ENCODE measurements at regions not wholly inside any gene's neighbourhood (a gene's known extent, or its start where the extent isn't known, plus 50 kb on each side); places are given as distances from the start of the nearest gene placed in this dataset.
"Not testable (repeated sequence)": the region's sequence is repeated elsewhere in the genome, so short reads cannot be mapped to it uniquely, and the experiment has no call there.

- DNase-seq: no peak
Measured at GRCh38 chr18:45321520-45321919, 293.8 kb upstream of the SLC14A2 start.

DNA sequence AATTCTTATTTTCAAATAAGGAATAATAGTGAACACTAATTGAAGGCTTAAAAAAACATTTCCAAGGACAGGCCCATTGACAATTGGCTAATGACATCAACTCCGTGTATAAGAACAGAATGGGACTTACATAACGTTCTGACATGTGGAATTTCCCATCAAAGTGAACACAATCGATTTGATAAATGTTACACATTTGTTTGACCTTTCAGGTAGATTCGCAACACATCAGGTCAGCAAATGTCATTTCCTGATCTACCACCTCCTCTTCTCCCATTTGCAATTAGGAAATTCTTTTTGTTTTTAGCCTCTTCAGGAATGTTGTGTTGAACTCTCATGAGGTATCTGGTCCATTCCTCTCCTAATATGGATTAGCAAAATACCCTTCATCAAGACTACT, 292.9 kb upstream of the SLC14A2 start:
- DNase-seq: no peak

DNA sequence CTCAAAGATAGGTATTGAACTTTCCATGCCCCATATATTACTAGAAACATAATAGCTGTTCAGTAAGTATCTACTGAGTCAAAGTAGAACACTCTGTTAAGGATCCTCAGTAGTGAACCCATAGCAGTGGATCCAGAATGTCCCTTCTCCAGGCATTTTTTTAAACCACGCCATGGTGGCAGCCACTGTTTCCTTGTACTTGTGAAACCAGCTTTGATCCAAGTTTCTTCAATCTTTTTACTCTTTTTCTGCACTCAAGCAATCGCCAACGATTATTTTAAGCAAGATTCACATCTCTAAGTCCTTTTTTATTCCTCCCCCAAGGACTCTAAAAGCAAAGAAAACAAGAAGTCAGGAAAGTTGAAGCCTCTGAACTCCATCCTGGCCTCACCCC, 291.2 kb upstream of the SLC14A2 start:
- no peak for DNase-seq

DNA sequence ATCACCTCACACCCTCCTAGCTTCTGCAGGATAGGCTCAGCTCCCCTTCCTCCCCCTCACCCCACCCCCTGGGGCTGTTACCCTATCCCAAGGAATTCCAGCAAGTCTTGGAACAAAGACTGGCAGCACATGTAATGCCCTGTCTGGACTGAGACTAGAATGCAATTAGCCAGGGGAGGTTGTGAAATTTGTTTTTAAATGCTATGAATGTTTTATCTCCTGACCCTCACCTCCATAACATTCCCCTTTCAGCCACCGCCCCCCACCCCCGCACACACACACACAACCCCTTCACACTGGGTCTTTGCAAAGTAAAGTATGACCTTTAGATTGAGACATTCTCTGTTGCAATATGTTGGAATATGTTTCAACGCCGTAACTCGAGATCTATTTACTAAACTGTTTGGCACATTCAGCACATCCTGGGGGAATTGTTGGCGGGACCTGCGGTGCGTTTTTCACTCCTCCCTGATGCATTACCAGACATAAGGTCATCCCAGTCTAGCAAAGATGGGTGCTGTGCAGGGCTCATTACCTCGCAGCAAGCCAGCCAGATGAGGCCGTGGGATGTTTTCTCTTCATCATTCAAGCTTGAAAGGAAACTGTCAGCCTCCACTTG, 290.7 kb upstream of the SLC14A2 start:
- DNase-seq: no peak

DNA sequence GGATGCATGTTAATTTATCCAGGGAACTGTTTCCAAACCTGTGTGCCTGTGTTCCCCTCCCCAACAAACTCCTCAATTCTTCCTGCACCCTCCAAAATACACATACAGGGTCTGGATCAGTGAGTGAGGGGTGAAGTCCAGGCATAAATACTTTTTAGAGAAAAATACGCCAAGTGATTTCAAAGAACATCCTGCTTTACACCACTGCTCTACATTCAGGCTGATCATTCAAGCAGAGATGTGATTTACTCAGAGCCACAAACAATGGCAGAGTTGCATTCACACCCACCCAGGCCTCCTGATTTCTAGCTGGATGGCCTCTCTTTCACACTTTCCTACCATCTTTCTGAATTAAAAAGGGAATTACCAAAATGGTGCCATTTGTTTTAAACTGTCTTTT, 289.5 kb upstream of the SLC14A2 start:
- DNase-seq: no peak

GRCh38 chr18:45326505-45326904, 288.8 kb upstream of the SLC14A2 start:
- DNase-seq: no peak

DNA sequence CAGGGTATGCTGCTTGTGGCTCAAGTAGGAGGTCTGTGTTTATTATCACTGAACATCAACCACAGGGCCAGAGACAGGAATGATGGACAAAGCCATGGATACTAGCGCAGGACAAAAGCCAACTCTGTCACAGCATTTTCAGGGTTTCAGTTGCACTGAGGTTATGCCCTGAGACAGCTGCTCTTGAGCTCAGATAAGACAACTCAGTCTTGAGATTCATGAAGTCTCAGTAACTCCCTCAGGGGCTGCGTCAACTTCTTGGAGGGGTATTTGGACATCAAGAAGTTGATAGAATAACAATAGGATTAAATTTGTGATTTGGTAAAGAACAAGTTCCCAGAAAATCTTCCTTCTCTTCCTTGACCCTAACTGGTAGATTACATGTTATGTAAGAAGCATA, 287.0 kb upstream of the SLC14A2 start:
- no peak for DNase-seq

DNA sequence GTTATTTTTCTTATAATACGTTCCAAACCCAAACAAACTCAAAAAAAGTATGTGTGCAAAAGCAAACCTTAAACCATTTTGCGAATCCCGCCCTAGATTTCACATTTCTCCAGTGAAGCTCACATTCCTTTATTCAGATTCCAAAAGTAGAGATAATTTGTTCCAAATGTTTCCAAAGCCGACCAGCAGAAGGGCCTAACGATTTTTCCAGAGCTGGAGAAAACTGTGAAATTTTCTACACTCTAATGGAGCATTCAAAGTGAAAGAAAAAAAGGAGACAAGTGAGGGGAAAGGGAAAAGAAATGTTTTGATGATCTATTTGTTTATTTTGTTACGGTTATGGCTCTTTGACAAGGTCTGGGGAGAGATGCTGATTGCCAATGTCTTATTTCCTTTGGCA, 286.5 kb upstream of the SLC14A2 start:
- no peak for DNase-seq

DNA sequence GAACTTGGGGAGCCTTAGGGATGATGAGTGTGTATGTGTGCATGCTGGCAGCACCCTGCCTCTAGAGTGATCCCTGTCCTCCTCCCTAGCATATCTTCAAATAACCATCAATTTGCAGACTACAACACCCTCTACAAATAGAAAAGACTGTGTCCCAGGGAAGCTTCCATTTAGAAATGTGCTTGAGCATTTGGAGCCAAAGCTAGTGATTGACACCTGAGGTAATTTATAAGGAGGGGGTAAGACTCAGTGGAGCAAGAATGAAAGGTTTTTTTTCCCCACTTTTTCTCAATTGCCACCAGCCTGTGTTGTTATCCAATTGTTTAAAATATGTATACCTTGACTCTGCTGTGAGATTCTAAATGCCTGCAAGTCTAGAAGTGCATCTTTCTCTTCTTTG, 286.0 kb upstream of the SLC14A2 start:
- no peak for DNase-seq

- no peak for DNase-seq
Measured at GRCh38 chr18:45330170-45330594, 285.1 kb upstream of the SLC14A2 start.

DNA sequence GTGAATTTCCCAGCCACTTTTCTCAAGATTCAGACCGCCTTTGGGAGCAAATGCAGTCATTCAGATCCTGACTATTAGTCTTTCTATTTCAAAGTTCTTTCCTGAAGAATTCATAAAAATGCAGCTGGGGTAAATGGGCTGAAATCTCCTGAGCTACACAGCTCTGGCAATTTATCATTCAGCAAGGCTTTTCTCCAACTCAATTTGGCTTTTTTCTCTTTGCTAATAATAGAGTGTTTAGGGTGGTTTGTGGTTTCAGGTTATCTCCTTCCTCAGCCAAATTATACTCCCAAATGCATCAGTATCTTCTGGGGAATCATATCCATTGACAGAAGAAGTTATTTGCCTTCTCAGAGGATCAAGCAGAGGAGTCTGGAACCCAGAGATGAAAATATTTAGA, 282.4 kb upstream of the SLC14A2 start:
- no peak for DNase-seq

- DNase-seq: no peak
Measured at GRCh38 chr18:45334191-45334590, 281.1 kb upstream of the SLC14A2 start.

DNA sequence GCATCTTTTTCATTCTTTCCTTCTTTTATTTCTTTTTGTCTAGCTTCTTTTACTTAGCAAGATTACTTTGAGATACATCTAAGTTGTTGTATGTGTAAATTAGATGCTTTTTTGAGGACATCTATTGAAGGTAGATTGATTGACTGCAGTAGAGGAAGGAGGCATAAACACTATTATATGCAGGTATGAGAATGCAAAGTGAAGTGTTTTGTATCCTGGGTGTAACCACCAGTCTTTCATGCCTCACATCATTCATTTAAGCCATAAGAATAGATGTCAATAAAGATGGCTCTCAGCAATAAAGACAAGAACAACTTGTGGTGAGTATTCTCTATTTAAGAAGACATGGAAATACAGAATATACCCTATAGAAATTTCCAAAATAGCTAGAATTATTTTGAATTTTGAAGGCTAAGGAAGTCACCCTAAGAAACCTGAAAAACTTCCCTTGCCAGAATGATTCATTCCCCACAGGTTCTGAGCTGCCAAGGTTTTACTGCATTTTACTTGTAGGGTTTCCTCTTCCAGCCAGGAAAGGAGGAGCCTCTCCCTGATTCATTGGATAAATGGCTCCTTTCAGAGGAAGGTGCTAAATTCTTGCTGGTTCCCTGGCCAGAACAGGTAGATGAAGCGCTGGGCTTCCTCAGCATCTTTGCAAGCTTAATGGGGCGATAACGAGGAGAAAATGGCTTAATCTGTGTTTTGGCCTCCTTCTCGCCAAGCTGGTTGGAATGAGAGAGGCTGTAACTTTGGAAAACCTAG, 279.8 kb upstream of the SLC14A2 start:
- no peak for DNase-seq

- DNase-seq: no peak
Measured at GRCh38 chr18:45336448-45336847, 278.8 kb upstream of the SLC14A2 start.

DNA sequence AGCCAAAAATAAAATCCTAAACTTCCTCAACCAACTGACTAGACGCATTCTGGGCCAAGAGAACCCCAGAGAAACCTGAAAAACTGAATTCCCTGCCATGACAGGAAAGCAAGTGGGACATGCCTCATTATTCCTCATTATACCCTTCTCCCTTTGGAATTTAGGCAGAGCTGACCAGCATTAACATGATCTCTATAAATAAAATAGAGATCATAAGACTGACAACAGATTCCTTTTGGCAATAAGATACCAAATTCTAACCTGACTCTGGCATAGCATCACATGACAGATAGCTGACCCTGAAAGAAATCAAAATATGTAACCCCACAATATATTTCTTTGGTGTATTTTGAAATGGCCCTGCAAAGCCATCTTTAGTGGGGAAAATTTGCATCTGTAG, 277.8 kb upstream of the SLC14A2 start:
- DNase-seq: no peak

DNA sequence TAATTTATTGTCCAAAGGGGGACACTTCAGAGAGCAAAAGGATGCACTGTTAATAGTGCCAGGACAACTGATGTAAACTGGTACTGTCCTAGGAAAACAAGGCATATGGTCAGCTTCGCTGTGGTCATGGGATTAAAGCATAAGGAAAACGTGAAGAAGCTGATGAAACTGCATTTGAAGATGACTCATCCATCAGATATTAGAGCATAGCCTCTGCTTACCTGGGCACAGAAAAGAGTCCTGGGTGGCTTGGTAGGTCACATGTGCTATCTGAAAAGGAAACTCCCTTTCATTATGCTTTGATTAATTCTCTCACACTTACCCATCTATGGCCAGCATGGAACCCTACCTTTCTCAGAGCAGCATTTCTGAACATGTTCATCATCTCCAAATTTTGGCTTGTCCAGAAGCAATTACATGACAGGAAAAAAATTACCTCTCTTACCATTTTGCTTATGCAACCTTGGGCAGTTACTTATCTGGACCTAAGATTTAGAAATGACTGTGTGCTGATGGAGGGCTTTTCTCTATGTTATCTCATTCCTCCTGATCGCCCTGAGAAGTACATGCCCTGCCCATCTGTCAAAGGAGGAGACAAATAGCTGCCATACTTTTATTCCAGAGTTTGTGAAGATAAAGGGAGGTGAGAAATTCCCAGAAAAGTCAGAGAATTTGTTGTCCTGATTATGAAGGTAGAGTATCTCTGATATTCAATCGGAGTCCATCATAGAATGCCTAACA, 275.3 kb upstream of the SLC14A2 start:
- no peak for DNase-seq

DNA sequence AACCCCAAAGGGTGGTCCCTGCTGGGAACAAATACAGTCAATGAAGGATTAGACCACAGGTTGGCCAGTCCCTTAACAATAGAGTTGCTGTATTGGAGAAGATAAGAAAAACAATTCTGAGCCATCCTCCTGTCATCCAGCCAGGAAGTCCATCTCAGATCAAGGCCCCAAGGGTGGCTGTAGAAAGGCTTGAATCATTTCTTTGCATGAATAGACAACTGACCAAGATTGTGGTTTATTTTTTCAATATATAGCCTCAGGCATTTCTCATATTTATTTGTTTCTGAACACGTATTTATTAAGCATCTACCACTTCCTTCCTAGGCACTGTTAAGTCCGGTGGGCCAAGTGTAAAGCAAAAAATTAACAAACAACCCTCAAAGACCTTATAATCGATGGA, 274.4 kb upstream of the SLC14A2 start:
- no peak for DNase-seq

DNA sequence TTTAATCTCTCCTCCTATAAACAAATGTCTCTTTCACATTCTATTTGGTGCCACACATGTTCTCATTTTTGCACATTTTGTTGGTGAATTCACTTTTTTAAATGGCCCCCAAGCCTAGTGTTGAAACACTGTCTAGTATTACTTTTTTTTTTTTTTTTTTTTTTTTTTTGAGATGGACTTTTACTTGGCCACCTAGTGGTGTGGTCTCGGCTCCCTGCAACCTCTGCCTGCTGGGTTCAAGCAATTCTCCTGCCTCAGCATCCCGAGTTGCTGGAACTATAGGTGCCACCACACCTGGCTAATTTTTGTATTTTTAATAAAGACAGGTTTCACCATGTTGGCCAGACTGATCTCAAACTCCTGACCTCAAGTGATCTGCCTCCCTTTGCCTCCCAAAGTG, 273.8 kb upstream of the SLC14A2 start:
- no peak for DNase-seq

- DNase-seq: no peak
Measured at GRCh38 chr18:45342166-45342565, 273.1 kb upstream of the SLC14A2 start.

DNA sequence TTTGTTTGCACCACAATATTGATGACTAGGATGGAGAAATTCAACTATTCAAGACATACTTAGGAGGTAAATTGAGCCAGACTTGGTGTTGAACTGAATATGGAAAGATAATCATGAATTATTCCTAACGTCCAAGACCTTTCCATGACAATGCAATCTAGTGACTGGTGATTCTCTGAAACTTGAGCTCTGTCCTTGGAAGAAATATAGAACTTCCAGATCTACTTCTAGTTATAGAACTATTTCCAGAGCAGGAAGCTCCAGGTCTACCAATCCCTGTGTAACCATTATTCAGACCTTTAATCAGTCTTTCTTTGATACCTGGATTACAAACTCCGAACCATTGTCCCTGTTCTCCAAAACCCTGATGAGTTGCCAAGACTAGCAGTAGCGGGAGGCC, 272.6 kb upstream of the SLC14A2 start:
- DNase-seq: no peak

GRCh38 chr18:45343365-45343764, 271.9 kb upstream of the SLC14A2 start:
- DNase-seq: no peak

DNA sequence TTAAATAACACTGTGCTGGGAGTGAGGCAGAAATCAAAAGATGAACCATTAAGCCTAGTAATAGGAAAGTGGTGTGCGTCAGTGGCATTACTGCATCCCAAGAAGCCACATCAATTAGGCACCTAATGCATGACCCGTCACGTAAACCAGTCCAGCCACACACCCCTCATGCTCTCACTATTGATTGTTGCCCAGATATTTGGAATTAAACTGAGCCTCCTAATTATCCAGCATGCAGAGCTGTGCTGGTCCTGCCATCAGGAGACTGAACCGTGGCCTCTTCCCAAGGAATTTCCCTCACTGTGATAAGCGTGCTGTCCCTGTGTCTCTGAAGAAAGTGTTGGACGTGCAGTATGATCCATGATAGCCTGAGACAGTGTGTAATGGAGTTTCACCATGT, 270.6 kb upstream of the SLC14A2 start:
- DNase-seq: not testable (repeated sequence)

- no peak for DNase-seq
Measured at GRCh38 chr18:45349019-45349418, 266.3 kb upstream of the SLC14A2 start.

GRCh38 chr18:45349467-45349866, 265.8 kb upstream of the SLC14A2 start:
- no peak for DNase-seq

All from NCI-H2029 treated with DMSO at 0.1 percent for 48 hours (cell line).